Activated CD4-positive, alpha-beta memory T cell treated with anti-CD3 and anti-CD28 coated beads, Interleukin-2, amount 10 ng/mL, durations not matched to agents 7 days and 5 days (primary cell): ENCODE measurements at regions not wholly inside any gene's neighbourhood (a gene's known extent, or its start where the extent isn't known, plus 50 kb on each side); places are given as distances from the start of the nearest gene placed in this dataset.
"Not testable (repeated sequence)": the region's sequence is repeated elsewhere in the genome, so short reads cannot be mapped to it uniquely, and the experiment has no call there.

Source experiments
- CTCF ChIA-PET: fragments of 350-600 bp; sonication (Branson Sonifier 250); formaldehyde crosslinking; loops from one replicate; lab custom pipeline; 2021; ENCODE audit warnings: antibody characterized with exemption, inconsistent platforms; lab: Charles Lee
- POLR2A ChIA-PET: fragments of 350-600 bp; sonication (Branson Sonifier 250); formaldehyde crosslinking; loops from one replicate; lab custom pipeline; 2021; ENCODE audit warnings: antibody characterized with exemption; lab: Charles Lee
- DNase-seq: peaks from one replicate; pipeline ENCODE4 v3.0.0-alpha.2; 2020
- H3K27ac Mint-ChIP-seq: one replicate; pipeline ENCODE4 v1.8.0; 2021; ENCODE audit warnings: mild to moderate bottlenecking, mixed read lengths
- H3K27me3 Mint-ChIP-seq: one replicate; pipeline ENCODE4 v1.8.0; 2021; ENCODE audit warnings: mixed read lengths
- H3K36me3 Mint-ChIP-seq: one replicate; pipeline ENCODE4 v1.8.0; 2021; ENCODE audit warnings: low read depth, mixed read lengths
- H3K4me1 Mint-ChIP-seq: one replicate; pipeline ENCODE4 v1.8.0; 2021; ENCODE audit warnings: mixed read lengths
- H3K4me3 Mint-ChIP-seq: one replicate; pipeline ENCODE4 v1.8.0; 2021; ENCODE audit warnings: mild to moderate bottlenecking, mixed read lengths
- H3K9me3 Mint-ChIP-seq: one replicate; pipeline ENCODE4 v1.8.0; 2021; ENCODE audit warnings: mixed read lengths

- DNase-seq, result no peak
- Mint-ChIP-seq H3K27me3 (no peaks in the 10 kb centered on the region), H3K4me1 (peaks cover 5% of the 10 kb centered on the region), H3K4me3 (no peak overlapping the region), H3K27ac (no peak overlapping the region), H3K36me3 (peaks cover 2% of the 10 kb centered on the region), H3K9me3 (peaks cover 7% of the 10 kb centered on the region)
- POLR2A ChIA-PET, result no interaction called here
- CTCF ChIA-PET, result no interaction called here
Measured at GRCh38 chr16:88192601-88193000, 190.2 kb upstream of the ZNF469 start.

- DNase-seq, result peak; percentile 47
Measured at GRCh38 chr16:88193706-88194396, 188.9 kb upstream of the ZNF469 start.

GRCh38 chr16:88194397-88195268 lies 188.1 kb upstream of the ZNF469 start:
- Mint-ChIP-seq H3K27ac (no peak overlapping the region), H3K4me1 (peaks cover 5% of the 10 kb centered on the region), H3K4me3 (no peak overlapping the region), H3K27me3 (no peaks in the 10 kb centered on the region), H3K9me3 (peaks cover 4% of the 10 kb centered on the region), H3K36me3 (peaks cover 2% of the 10 kb centered on the region)
- DNase-seq, result no peak
- CTCF ChIA-PET, result no interaction called here
- POLR2A ChIA-PET, result no interaction called here

More at GRCh38 chr16:88193706-88194396, 188.9 kb upstream of the ZNF469 start:
- H3K27me3 Mint-ChIP-seq, CTCF ChIA-PET, H3K9me3 Mint-ChIP-seq, H3K4me3 Mint-ChIP-seq, H3K36me3 Mint-ChIP-seq, H3K27ac Mint-ChIP-seq, POLR2A ChIA-PET, H3K4me1 Mint-ChIP-seq: not testable (repeated sequence)

- H3K9me3 Mint-ChIP-seq, result peaks cover 4% of the 10 kb centered on the region
- no peak overlapping the region for H3K4me3 Mint-ChIP-seq
- H3K4me1 Mint-ChIP-seq, result peaks cover 3% of the 10 kb centered on the region
Measured at GRCh38 chr16:88195269-88195705, 187.5 kb upstream of the ZNF469 start.

GRCh38 chr16:88195911-88196465 lies 186.8 kb upstream of the ZNF469 start:
- Mint-ChIP-seq H3K36me3 (peaks cover 2% of the 10 kb centered on the region), H3K27ac (no peak overlapping the region), H3K9me3 (peaks cover 4% of the 10 kb centered on the region), H3K4me1 (peaks cover 3% of the 10 kb centered on the region), H3K27me3 (no peaks in the 10 kb centered on the region), H3K4me3 (no peak overlapping the region)
- POLR2A ChIA-PET, result no interaction called here
- no peak for DNase-seq
- CTCF ChIA-PET, result no interaction called here

More at GRCh38 chr16:88195269-88195705, 187.5 kb upstream of the ZNF469 start:
- POLR2A ChIA-PET, result no interaction called here
- H3K36me3 Mint-ChIP-seq, result peaks cover 2% of the 10 kb centered on the region
- CTCF ChIA-PET, result no interaction called here
- no peaks in the 10 kb centered on the region for H3K27me3 Mint-ChIP-seq
- DNase-seq, result no peak
- no peak overlapping the region for H3K27ac Mint-ChIP-seq

GRCh38 chr16:88196471-88197400 lies 186.0 kb upstream of the ZNF469 start:
- Mint-ChIP-seq H3K36me3 (peaks cover 2% of the 10 kb centered on the region), H3K27me3 (no peaks in the 10 kb centered on the region), H3K4me1 (peaks cover 3% of the 10 kb centered on the region), H3K9me3 (peaks cover 4% of the 10 kb centered on the region), H3K4me3 (no peak overlapping the region), H3K27ac (no peak overlapping the region)
- ChIA-PET CTCF (no interaction called here), POLR2A (no interaction called here)
- no peak for DNase-seq

- H3K9me3 Mint-ChIP-seq, result peaks cover under 1% of the 10 kb centered on the region
- no peak overlapping the region for H3K27ac Mint-ChIP-seq
- H3K4me1 Mint-ChIP-seq, result peaks cover under 1% of the 10 kb centered on the region
- DNase-seq, result no peak
- no peaks in the 10 kb centered on the region for H3K27me3 Mint-ChIP-seq
- no peaks in the 10 kb centered on the region for H3K36me3 Mint-ChIP-seq
- CTCF ChIA-PET, result no interaction called here
- H3K4me3 Mint-ChIP-seq, result no peak overlapping the region
- POLR2A ChIA-PET, result no interaction called here
Measured at GRCh38 chr16:88197481-88198456, 185.0 kb upstream of the ZNF469 start.

GRCh38 chr16:88198457-88199295 lies 184.1 kb upstream of the ZNF469 start:
- POLR2A ChIA-PET, H3K9me3 Mint-ChIP-seq, H3K27ac Mint-ChIP-seq, H3K27me3 Mint-ChIP-seq, H3K4me3 Mint-ChIP-seq, H3K36me3 Mint-ChIP-seq, DNase-seq, H3K4me1 Mint-ChIP-seq, CTCF ChIA-PET: not testable (repeated sequence)

- H3K9me3 Mint-ChIP-seq, H3K27me3 Mint-ChIP-seq, H3K4me1 Mint-ChIP-seq, H3K4me3 Mint-ChIP-seq, DNase-seq, POLR2A ChIA-PET, H3K36me3 Mint-ChIP-seq, H3K27ac Mint-ChIP-seq, CTCF ChIA-PET: not testable (repeated sequence)
Measured at GRCh38 chr16:88199296-88200153, 183.2 kb upstream of the ZNF469 start.

GRCh38 chr16:88200154-88200895 lies 182.4 kb upstream of the ZNF469 start:
- H3K9me3 Mint-ChIP-seq, CTCF ChIA-PET, H3K36me3 Mint-ChIP-seq, POLR2A ChIA-PET, H3K4me3 Mint-ChIP-seq, H3K27ac Mint-ChIP-seq, H3K27me3 Mint-ChIP-seq, DNase-seq, H3K4me1 Mint-ChIP-seq: not testable (repeated sequence)
